Non-pigmented ciliary epithelial cell (primary cell): ENCODE measurements at regions not wholly inside any gene's neighbourhood (a gene's known extent, or its start where the extent isn't known, plus 50 kb on each side); places are given as distances from the start of the nearest gene placed in this dataset.

Experiments used
- DNase-seq: peaks from one replicate; pipeline ENCODE4 v3.0.0-alpha.2; 2010; ENCODE audit warnings: low read depth

DNA sequence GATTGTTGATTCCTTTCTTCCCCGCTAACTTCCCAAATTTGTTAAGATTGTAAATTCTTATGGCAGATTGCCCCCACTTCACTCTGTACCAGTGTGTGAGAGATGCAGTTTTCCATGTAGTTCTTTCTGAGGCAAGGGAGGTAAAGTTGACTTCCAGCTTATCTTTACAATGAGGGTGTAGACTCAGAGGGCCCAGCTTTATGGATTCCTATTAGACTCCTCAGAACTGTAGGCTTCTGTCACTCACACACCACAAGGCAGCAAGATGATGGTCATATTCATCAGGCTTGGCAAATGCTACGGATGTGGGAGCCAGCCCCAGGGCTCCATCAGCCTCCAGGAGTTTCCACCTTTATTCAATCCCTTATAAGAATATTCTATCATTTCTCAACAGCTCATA, 461.9 kb upstream of the KLF4 start:
- DNase-seq: no peak

DNA sequence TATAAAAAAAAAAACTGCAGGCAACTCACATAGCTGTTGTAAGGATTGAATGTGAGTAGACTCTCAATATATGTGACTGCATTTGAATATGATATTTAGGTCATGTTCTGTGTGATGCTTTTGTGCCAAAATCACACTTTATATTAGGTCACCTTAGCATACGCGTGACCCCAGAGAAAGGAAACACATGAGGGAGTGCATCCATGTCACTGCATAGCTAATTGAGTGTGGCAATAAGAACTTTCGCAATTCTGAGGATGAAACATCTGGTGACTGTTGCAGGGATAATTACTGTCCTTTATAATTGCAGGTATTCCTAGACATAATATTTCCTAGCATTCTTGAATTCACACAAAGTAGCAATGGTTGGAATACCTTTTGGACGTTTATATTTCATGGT, 459.5 kb upstream of the KLF4 start:
- DNase-seq: no peak

DNA sequence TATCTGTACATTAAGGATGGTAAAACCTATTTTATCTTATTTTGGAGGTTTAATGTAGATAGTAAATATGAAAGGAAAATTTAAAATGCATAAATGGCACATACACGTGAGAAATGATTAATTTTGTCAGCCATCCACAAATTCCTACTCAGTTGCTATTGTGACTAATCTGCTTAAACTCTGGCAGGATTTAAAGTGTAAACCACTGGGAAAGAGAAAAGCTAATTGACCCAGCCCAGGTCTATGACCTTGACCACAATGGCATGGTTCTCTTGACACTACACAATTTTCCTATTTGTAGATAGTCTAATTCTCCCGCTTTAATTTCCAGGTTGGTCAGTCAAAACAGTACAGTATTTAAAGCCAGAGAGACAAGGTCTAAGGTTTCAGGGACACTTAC, 459.0 kb upstream of the KLF4 start:
- DNase-seq: no peak

DNA sequence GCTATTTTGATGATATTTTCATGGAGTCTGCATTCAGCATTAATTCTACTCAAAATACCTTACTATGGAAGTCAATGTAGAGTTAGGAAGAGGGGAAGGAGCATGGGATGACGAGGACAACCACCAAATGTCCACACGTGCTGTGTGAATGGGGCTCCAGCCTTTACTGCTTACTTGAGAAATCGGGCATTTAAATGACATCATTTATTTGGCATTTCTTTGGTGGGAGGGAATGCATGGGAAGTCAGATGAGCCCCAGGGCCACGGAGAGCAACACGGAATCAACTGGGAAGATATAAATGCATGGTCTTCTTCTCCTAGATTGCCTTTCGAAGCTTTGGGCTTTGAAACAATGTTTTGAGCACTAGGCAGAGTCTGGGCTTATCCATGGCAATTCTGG, 458.5 kb upstream of the KLF4 start:
- DNase-seq: no peak

DNA sequence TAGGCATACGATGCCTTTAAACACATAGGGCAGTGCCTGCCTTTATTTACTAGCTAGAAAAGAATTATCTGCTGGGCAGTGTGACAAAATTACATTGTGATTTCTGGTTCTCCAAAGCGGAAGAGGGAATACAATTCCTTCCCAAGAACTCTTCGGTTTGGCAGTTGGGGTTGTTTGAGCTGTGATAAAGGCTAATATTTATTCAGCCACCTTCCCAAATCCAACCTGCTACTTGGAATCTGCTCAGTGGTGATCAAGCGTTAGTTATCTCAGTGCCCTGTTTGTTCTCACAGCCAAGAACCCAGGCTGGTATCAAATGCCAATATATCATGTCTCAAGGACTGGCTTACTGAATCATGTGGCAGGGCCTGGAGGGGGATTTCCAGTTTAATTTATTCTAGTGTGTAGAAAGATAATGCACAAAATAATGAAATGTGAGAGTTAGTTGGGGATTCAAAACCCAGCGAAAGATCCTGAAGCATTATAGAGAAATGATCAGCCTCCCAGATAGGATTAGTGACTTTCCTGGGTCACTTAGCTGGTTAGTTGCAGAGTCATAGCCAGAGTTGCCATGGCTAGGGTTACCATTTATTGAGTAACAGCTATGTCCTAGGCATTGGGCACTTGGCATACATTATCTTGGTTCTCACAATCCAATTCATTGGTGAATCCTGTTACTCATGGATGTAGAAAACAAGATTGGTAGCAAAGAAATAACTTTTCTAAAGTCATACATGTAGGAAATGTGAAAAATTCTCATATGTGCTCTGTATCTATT, 457.0 kb upstream of the KLF4 start:
- no peak for DNase-seq

DNA sequence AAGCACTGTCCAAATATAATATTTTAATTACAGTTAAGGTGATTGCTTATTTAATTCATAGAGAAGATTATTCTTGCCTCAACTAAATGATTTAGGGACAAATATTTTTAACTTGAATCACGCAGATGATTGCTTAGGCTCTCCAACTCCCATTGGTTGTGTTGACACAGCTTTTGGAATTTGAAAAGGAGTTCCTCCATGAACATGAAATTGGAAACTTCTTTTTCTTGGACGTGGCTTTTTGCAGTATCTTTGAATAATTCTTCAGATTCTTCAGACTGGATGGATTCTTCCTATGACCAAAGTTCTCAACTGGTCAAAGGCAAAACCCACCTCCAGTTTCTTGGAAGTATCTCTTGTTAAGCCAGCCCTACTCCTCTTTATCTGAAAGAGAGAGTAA, 456.4 kb upstream of the KLF4 start:
- no peak for DNase-seq

DNA sequence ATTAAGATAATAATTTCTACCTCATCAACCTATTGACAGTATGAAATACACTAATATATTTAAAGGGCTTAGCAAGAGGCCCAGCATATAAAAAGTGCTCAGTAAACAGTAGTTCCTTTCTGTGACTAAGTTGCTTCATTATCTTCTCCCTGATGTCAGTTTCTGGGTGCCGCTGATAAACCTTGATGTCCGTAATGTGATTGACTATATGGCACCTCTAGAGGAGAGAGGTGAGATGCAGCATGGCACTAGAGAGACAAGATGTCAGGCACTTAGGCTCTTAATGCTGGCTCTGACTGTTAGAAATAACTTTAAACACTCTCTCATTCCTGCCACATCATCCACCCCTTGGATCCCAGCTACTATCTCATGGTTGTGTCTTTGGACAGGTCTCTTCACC, 455.9 kb upstream of the KLF4 start:
- no peak for DNase-seq

DNA sequence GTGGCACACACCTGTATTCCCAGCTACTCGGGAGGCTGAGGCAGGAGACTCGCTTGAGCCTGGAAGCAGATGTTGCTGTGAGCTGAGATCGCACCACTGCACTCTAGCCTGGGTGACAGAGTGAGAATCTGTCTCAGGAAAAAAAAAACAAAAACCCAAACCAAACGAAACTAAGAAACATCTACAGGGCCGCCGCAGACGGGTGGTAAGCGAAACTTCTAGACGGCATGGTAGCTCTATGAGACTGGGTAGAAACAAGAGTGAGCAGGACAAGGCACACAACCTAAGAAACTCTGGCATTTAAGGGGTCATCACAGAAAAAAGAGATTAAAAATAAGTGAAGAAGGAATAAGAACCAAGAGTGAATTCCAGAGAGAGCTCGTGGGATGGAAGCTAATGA, 454.8 kb upstream of the KLF4 start:
- no peak for DNase-seq

DNA sequence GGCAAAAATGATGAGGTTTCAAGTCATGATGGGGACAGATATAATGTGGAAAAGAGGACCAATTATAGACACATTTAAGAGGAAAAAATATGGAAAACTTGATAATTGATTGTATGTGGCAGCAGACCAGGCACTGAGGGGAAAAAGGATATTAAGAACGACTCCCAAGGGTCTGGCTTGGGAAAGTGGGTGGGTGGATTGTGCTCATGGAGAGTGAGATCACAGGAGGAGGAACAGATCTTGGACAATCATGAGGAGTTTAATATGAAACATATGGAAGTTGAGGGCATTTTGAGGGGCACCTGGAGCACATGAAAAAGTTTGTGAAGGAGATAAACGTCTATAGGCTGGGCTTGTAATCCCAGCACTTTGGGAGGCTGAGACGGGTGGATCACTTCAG, 454.3 kb upstream of the KLF4 start:
- DNase-seq: no peak

DNA sequence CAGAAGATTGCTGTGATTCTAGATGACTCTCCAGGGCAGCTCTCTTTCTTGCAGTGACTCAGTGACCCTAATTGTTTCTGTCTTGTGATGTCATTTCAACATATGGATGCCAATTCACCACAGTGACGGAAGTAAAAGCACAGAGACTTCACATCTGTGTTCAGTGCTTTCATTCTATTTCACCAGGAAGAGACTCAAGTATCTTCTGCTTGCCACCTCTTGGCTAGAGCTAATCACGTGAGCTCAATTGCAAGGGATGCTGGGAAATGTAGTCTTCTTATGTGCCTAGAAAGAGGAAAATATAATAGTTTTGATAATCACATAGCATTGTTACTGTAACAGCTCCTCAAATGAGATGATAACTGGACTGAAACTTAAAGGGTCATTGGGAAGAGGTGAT, 453.3 kb upstream of the KLF4 start:
- DNase-seq: no peak

DNA sequence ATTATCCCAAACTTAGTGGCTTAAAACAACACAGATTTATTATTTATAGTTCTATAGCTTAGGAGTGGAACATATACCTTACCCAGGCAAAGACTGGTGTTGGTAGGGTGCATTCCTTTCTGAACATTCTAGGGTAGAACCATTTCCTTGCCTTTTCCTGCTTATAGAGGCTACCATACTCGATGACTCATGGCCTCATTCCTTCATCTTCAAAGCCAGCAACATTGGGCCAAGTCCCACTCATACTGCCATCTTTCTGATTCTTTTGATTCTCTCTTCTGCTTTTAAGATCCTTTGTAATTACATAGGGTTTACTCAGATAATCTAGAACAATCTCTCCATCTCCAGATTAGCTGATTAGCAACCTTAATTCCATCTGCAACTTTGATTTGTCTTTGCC, 452.7 kb upstream of the KLF4 start:
- DNase-seq: no peak

DNA sequence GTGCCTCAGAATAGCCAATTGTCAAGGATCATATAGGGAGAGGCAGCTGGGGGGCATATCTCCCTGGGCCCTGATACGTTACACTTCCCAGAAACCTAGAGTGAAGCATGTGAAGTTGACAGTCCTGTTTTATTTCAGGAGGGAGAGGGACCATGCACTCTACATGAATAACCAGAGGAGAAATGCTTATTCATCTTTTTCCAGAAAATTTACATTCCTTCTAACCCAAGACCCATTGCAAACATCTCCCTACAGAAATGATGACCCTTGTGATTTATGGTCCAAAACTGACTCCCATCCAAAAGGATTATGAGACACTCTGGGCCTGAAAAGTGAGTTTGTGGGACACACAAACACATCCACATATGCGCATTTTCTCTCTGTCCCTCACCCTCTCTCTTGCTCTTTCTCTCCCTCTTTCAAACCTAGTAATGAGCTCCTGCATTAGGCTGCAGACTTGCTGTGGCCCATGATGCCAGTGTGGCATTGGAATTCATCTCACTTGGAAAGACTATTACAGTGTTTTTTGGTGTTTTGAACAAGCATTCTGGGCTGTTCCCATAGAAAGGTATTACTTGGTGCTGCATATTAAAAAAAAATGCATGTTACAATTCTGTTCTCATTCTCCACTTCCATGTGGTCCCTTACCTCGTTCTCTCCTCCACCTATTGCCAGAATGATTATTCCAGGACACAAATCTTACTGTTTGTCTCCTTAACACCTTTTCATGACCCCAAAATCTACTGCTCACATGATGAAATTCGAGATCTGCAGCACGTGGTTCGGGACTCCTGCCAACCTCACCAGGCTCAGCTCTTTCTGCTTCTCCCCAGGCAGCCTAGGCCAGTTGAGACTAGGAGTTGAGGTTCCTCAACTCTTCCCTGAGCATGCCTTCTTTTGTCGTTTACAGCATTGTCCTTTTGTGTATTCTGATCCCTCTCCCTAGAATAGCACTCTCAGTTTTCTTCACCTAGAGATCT, 451.3 kb upstream of the KLF4 start:
- no peak for DNase-seq

DNA sequence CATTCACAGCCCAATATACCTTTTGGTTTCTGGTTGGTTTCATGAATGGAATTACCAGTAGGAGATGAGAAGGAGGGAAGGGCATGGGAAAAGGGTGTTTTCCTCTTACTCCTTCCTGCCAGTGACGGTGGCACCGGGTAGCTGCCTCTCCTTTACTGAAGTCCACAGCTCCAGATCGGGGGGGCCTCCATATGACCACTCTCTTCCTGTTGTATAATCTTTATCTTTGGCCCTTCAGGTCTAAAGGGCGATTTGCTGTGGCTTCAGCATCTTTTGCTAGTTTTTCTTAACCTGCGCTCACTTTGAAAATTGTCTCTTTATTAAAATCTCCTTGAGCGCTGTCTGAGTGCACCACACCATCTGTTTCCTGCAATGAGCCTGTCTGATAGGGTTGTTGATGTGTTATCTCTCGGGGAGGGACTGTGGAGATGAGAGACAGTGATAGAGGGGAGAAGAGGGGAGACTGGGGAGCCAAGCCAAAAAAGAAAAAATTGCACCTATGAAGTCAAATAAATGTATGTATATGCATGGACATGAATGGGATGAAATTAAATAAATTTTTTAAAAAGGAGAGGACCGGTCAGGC, 449.3 kb upstream of the KLF4 start:
- DNase-seq: no peak

DNA sequence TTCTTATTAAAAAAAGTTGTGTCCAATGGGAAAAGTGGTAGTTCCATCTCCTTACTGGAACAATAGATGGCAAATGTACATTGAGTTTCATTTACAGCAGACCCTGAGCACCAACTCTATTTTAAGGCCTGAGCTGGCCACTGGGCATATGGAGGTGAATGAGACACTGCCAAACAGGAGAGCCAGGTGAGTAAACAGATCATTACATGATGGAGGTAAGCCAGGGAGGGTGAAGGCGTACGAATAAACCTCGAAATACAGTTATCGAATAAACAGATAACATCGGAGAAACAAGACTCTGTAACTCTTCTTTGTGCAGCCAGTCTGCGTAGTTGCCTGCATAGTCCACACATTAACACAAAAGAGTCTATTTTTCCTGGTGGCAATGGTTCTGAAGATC, 446.4 kb upstream of the KLF4 start:
- DNase-seq: no peak

DNA sequence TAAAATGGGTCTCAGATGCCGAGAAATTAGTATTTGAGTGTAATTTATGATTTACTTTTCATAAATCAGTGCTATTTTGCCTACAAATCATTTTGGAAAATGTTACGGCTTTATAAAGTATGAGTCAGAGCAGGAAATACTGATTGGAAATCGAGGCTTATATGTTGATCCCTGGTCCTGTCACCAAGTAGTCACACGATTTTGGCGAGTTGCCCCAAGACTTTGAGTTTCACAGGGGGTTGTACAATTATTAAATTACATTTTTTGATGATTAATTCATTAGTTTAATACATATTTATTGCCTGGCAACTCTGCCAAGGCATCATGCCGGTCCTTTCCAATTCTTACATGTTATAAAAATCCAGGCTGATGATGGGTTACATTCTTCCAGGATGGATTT, 443.9 kb upstream of the KLF4 start:
- no peak for DNase-seq

DNA sequence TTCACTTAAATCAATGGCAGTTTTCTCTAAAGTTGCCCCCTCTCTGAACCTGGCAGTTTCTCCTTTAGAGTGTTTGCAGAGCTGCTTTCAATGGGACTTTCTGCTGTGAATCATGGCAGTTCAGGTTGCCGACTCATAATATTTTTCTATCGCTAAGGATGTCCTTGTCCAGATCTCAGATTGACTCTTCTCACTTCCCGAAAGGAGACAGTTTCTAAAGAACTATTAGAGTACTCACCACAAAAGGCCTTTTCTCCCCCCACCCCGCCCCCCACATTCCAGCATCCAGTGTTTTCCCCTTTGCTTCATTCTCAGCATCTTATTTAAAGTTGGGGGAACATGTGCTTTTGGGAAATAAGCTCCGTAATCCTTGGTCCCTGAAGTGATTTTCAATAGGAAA, 443.5 kb upstream of the KLF4 start:
- DNase-seq: no peak

DNA sequence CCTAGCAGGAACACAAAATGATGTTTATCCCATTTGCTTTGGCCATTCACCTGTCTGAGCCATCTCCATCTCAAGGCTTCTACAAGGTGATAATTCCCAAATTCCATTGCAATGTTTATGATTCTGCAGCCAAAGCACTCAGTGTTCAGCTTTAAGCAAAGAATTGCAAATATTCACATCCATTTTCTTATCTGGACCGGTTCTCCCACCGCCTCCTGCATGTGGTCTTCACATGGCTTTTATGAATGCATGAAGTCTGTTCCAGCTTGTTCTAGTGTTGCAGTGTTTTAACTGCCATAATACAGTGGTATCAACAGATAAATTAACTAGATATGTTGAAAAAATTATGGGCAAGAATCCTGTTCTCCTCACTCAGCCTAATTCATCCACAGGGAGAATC, 443.0 kb upstream of the KLF4 start:
- DNase-seq: no peak

DNA sequence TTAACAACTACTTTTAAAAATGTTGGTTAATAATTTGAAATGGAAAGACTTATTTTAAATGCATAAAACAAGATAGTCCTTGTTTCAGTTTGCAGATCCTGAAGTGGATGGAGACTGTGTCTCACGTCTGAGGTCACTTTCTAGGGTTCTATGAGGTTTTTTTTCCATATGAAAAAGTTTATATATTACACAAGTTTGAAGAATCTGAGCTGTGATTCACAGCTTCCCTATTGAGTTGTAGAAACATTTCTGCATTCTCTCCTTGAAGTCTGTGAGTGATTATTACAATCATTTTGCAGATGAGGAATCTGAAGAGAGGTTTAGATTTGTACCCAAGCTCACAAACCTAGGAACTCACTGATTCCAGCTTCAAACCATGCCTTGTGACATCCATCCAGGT, 442.5 kb upstream of the KLF4 start:
- no peak for DNase-seq

DNA sequence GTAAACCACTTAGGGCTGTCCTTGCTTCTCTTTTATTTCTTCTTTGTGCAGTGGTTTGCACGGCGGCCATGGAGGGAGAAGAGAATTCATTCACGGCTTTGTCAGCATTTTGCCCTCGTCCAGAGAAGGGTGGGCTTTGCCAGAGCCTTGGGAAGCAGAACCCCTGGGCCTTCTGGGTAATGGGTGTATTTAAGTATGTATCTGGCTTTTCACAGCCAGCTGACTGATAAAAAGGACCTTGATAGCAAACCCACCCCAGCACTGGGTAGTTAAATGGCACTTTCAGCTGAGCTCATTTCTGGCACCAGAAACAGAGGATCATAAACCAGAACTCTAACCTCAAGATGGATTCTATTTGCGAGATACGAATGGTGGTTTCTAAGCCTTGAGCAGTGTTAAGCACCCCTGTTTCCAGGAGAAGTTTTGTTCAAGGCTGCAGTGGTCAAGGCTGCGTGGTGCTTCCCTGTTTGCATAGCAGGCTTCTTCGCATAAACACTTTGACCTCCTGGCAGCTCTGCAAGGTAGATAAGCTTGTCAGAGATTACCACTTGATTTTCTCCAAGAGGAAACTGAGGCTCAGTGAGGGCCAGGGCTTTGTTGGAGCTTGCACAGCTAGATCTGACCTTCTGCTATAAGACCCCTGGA, 441.6 kb upstream of the KLF4 start:
- no peak for DNase-seq

DNA sequence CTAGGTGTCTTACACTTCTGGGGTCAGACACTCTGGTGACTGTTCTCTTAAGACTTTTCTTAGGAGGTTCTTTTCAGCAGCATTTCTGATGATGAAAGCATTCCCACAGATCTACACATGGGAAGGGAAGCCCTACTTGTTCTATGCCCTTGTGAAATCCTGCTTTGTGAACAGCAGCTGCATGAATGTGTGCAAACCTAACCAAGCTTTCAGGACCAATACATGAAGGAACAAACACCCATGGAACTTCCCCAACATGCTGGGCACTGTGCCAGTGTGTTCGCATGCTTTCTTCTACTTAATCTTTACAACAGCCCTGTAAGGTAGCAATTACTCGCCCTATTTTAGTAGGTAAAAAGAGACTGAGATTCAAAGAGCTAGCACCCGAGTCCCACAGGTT, 439.9 kb upstream of the KLF4 start:
- DNase-seq: no peak

DNA sequence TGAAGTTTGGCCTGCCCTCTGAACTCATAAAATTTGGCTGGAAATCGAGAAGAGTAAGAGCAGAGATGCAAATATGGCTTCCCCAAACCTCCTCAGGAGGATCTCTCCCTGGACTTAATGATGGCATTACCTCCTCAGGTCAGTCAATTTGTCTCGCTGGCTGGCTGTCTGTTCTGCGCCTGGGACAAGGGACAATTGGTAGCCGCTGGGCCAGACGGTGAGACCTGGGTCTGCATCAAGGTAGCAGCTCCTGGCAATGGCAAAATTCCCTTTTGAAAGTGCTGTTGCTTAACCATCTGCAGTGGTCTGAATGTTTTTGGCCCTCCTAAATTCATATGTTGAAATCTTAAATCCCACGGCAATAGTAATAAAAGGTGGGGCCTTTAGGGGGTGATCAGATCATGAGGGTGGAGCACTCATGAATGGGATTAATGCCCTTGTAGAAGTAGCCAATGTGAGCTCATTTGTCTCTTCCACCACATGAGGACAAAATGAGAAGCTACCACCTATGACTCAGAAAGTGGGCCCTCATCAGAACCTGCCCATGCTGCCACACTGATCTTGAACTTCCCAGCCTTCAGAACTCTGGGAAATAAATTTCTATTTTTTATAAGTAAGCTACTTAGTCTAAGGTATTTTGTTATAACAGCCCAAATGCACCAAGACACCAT, 439.3 kb upstream of the KLF4 start:
- no peak for DNase-seq

DNA sequence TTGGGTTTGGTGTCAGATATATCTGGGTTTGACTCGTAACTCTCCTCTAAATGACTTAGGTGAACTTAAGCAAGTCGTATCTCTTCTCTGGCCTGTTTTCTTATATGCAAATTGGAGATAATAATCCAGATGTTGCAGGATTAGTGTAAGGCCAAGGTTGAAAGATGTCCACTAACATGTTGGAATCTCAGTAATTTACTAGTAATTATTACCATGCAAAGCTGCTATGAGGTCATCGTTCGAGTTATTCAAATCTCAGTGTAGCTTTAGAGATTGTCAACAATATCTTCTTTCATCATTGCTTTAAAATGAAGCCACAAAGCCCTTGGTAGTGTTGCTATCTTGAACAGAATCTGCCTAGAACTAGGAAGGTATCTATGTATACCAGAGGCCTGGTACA, 437.7 kb upstream of the KLF4 start:
- no peak for DNase-seq
